Midbrain (tissue), 1 donor: ENCODE measurements at regions not wholly inside any gene's neighbourhood (a gene's known extent, or its start where the extent isn't known, plus 50 kb on each side); places are given as distances from the start of the nearest gene placed in this dataset.
"Not testable (repeated sequence)": the region's sequence is repeated elsewhere in the genome, so short reads cannot be mapped to it uniquely, and the experiment has no call there.

ENCODE experiments used
- DNase-seq: peaks from one replicate; lab custom pipeline; 2025; lab: John Stamatoyannopoulos, UW

DNA sequence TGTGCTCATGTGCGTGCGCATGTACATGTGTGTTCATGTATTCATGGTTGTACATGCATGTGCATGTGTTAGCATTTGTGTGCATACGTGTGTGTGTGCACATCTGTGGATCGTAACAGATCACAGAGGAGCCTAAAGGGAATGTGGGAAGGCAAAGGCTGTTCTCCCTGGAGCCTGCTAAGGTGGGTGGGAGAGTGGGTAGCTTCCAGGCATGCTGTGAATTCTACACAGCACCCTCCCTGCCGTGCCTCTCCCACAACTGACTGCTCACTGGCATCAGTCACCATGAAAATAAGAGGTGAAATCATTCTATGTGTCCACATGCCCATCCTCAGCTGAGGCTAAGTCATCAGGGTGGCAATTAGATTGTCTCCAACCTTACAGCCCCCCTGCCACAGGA is 600.9 kb downstream of the MID1IP1 start:
- no peak for DNase-seq

- DNase-seq, result no peak
Measured at GRCh38 chrX:39406799-39407198, 605.5 kb downstream of the MID1IP1 start.

- no peak for DNase-seq
Measured at GRCh38 chrX:39409246-39409917, 608.1 kb downstream of the MID1IP1 start.

DNA sequence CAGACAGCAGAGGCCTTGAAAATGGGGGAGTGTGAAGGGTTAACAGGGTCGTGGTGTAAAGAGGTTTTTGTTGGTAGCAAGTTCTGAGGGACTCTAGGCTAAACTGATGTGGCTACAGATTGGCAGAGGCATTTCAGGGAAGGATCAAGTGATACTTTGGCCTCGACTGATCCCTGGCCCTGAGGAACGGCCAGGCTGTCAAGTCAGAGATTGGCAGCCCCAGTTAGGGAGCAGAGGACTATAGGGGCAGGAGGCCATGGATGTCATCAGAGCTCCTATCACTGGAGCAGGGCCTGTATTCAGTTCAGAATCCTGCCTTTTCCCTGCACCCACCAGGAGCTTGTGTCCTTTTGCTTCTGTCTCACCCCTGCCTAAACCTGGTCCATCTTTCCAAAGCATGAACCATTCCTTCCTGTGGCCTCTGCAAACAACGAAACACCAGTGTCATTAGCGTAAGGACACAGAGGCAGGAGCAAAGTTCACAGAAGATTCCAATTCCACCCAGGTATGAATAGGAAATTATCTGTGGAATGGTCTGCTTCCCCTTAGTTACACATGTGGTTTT is 613.1 kb downstream of the MID1IP1 start:
- DNase-seq, result no peak

- DNase-seq, result no peak
Measured at GRCh38 chrX:39416547-39417260, 615.4 kb downstream of the MID1IP1 start.

DNA sequence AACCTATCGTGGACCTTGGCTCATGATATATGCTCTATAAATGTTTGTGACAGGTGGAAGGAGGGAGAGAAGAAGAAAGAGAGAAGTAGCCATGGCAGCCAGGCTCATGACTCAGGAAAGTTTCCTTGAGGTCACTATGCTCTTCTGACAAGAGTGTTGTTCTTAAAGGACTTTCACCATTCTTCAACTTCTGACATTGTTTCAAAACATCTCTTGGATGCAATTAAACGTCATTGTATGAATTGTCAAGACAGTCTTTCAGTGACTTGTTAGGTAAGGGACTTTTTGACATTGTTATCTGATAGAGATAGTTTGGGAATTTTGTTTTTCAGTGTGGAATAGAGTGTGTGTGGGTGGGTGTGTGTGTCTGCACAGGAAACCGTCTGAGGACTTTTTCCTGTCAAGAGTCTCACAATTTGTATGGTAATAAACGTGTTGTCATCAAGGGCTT is 617.0 kb downstream of the MID1IP1 start:
- DNase-seq, result no peak

DNA sequence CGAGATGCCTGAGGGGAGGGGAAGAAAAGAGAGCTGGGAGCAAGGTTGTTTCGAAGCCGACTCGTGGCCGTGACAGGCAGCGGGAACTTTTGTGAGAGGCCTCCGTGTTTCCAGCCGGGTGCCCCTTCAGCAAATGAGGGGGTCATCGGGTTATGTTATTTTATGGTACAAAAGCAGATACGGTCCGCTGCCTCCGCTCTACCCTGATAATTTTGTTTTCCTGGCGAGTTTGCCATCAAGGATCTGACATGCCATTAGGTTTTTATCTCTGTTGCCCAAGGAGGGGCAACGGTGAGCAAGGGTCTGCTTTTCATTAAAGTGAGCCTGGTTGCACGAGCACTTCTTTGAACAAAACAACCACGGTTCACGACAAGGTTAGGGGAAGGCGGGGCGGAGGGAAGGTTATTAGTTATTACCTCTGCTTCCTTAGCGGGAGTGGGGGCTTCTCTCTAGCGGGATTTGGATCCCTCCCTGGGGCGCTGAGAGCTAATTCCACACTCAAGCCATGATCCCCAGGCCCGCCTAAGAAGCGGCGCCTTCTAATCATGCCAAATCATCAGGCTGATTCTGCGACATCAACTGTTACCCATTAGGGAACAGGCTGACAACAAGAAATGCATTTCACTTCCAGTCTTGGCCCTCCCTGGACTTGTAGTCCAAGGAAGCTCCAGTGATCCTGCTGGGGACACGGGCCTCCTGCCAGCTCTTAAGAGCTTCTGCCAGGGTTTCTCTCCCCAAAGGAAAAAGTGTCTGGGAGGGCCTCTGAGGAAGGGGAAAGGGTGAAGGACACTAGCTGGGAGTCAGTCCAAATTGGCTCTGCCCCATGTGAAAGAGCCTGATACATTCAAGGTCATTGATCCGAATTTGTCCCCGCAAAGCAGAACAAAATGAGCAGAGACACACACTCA is 617.7 kb downstream of the MID1IP1 start:
- DNase-seq, result peak; percentile 3

- DNase-seq, result no peak
Measured at GRCh38 chrX:39421006-39421405, 619.7 kb downstream of the MID1IP1 start.

DNA sequence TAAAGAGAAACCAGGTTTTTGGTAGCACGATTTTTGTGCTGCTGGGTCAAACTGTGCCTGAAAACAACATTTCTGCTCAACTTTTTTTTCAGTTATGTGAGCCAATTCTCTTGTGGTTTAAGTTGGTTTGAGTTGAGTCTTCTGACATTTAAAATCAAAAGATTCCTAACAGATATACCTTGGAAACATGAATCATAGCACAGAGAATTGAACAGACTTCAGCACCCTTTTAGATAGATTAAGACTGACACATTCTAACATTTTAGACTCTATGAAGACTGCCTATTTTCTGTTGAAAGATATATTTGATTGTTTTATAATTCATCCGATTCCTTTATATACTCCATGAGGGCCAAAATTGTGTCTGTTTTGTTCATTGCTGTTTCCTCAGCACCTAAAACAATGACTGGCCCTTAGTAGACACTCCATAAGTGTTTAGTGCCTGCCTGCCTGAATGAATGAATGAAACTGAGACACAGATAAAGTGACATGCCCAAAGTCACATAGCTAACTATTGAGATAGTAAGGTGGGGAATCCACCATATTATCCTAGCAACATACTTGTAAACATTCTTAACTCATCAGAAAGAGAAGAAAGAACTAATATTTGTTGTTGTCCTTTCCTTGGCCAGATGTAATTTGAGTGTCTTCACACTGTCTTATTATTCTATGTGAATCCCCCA is 624.0 kb downstream of the MID1IP1 start:
- no peak for DNase-seq

GRCh38 chrX:39426101-39426500 is 624.8 kb downstream of the MID1IP1 start:
- no peak for DNase-seq

- no peak for DNase-seq
Measured at GRCh38 chrX:39427492-39427891, 626.2 kb downstream of the MID1IP1 start.

DNA sequence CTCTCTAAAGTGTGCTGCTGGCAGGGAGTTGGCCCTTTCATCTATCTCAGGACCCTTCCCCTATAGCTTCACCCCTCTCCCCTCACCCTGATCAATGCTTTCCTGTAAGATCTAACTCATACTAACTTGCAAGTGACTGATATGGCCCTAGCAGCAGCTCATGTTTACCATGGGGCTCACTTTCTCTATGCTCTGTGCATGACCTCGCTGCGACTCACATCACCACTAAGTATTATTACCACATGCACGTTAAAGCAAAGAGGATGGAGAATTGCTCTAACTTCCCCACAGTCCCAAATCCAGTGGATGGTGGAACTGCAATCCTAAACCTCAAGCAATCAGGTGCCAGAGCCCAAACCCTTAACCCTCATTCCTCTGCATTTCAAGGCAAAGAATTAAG is 626.6 kb downstream of the MID1IP1 start:
- DNase-seq, result no peak

- DNase-seq, result no peak
Measured at GRCh38 chrX:39430551-39430950, 629.3 kb downstream of the MID1IP1 start.

DNA sequence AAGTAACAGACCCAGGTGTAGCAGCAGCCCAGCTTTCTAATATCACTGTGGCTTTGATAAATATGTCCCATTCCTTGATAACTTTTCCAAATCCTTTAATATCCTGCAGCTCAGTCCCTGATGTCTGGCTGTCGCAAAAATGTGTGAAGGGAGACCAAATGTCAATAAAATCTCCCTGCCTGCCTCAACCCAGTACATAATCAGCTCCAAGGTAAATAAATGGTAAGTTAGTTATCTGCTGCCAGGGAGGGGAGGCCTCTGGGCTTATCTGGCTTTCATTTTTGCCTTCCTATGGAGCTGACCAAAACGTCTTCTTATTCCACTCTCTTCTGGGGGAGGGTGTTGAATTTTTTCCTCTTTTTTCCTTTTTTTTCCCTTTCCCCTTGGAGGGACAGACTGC is 630.6 kb downstream of the MID1IP1 start:
- no peak for DNase-seq

DNA sequence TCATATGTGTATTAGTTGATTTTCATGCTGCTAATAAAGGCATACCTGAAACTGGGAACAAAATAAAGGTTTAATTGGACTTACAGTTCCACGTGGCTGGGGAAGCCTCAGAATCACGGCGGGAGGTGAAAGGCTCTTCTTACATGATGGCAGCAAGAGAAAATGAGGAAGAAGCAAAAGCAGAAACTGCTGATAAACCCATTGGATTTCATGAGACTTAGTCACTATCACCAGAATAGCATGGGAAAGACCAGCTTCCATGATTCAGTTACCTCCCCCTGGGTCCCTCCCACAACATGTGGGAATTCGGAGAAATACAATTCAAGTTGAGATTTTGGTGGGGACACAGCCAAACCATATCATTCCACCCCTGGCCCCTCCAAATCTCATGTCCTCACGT is 633.4 kb downstream of the MID1IP1 start:
- DNase-seq, result not testable (repeated sequence)

GRCh38 chrX:39436538-39436937 is 635.3 kb downstream of the MID1IP1 start:
- not testable (repeated sequence) for DNase-seq

DNA sequence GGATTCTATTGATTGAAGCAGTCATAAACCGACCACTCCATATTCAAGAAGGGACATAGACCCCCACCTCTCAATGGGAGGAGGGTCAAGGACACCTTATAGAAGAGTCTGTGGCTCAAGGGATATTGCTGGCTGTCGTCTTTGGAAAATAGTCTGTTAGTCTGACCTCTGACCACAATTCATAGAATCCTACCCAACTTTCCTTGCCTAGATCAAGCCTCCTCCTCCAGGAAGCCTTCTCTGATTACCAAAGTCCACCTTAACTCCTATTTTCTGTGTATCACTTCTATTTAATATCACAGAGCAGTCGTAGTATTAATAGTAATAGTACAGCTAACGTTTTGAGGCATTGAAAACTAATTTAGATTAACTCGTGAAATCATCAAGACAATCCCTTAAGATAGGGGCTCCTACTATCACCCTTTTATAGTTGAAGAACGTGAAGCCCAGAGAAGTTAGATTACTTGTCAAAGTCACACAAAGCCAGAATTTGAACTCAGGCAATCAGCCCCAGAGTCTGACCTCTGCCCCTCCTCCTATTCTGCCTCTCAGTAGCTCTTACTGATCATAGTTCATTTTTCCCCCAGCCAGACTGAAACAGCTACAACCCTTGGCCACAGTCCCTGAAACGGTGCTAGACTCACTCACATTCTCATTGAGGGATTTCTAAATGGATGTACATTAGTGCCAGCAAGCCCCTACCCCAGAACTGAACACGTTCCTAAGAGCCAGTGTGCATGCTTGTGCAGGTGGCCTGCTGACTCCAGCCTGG is 636.6 kb downstream of the MID1IP1 start:
- no peak for DNase-seq

DNA sequence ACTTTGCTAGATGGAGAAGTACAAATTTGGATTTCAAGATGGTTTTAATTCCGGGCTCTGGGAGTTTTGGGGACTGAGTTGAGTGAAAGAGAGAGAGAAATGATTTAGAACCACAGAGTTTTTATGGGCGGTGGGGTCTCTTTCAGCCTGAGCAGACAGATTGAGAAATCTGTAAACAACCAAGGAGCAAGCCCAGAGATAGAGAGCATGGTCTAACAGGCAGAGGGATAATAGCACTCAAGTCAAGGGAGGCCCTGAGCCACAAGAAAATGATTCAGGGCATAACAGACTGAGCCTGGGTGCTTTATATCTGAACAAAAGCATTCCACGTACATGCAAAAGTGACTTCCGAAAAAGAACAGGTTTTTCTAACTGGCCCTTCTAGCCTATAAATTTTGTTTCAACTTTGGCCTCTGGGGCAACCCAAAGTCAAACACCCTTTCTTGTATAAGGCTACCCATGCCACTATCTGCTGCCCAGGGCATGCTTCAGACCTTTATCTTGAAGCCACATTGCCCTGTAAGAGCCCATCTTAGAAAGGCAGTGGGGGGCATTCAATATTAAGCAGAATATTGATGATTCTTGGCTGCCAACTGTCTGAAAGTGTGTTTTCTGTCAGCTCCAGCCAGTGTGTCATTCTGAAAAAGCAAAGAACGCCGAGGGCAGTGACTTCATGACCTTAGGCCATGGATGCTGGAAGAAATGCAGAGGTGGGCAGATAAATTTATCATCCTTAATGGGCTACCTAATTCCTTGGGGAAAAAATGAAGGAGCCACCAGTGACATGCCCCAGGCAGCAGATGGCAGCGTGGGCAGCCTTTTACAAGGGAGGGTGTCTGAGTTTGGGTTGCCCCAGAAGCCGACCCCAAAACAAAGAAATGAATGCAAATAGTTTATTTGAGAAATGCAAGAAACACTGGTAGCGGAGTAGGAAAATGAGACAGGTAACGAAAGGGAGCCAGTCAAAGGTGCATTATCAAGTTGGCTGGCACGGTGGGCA is 637.6 kb downstream of the MID1IP1 start:
- no peak for DNase-seq
